ENCODE measurements at regions not wholly inside any gene's neighbourhood (a gene's known extent, or its start where the extent isn't known, plus 50 kb on each side); places are given as distances from the start of the nearest gene placed in this dataset.

DNA sequence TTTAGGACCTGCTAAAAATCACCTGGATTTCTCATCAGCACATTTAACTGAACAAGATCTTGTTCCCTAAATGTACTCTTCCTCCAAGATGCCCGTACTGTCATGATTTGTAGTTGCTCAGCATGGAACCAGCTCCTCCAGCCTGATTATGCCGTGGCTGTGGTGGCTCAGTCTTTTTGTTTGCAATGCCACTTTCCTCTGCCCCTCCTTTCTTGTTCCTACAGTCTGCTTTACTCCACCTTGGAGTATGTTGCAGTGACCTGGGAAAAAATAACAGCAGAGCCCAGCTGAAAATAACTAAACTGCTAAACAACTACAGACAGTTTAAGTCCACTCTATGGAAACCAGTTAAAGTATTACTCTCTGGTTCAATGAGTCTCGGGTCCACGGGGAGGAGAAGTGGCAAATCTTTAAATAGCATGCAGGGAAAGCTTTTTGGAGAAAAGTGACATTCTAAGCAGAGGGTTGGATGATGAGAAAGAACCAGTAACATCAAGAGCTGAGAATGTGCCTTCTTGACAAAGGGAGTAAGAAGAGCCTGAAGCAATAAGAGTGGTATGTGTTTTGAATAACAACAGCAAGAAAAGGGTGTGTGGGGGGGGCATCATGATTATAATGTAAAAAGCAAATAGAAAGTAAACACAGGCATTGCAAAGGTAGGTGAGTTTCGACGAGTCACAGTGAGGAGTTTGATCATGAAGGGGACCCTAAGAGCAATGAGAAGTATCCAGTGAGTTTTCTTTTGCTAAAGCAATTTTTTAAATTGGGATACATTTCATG is 225.7 kb downstream of the TMX3 start:
- H3K4me3 ChIP-seq (ENCODE audit: low read depth in 1 of 2, low read length in 2 of 2), result no peak overlapping the region

DNA sequence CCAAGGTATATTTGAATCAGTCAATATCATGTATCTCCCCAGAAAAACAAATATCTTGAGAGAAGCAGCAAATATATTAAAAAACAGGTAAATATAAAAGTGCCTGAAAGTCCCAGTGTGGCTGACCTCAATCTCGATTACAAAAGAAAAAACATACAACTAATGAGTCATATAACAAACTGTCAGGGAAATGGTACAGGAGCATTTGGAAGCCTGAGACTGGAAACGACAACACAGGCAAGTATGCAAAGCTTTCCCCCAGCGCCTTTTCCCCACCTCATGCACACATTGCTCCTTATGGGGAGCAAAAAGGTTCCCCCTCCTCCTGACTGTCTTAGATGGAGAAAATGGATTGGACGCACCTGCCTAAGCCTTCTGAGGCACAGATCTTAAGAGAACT is 230.7 kb downstream of the TMX3 start:
- Histone ChIP-seq H3K27ac (ENCODE audit: low read depth, low read length) (no peak overlapping the region), H3K9ac (ENCODE audit: low read length) (no peak overlapping the region), H3K4me3 (ENCODE audit: low read depth in 1 of 2, low read length in 2 of 2) (no peak overlapping the region), H3K27me3 (ENCODE audit: control insufficient read depth in 1 of 2, insufficient read depth in 2 of 2, low read length in 2 of 2) (no peaks in the 10 kb centered on the region), H3K36me3 (ENCODE audit: insufficient read depth, low read length) (no peaks in the 10 kb centered on the region), H3K9me3 (ENCODE audit: low read length) (no peaks in the 10 kb centered on the region), H3K4me1 (ENCODE audit: insufficient read depth, low read length) (no peaks in the 10 kb centered on the region)

More for the DNA sequence above, 225.7 kb downstream of the TMX3 start:
- no peaks in the 10 kb centered on the region for H3K27me3 ChIP-seq (ENCODE audit: control insufficient read depth in 1 of 2, insufficient read depth in 2 of 2, low read length in 2 of 2)
- no peak overlapping the region for H3K9ac ChIP-seq (ENCODE audit: low read length)
- H3K9me3 ChIP-seq (ENCODE audit: low read length), result no peaks in the 10 kb centered on the region
- H3K36me3 ChIP-seq (ENCODE audit: insufficient read depth, low read length), result no peaks in the 10 kb centered on the region
- H3K4me1 ChIP-seq (ENCODE audit: insufficient read depth, low read length), result no peaks in the 10 kb centered on the region
- H3K27ac ChIP-seq (ENCODE audit: low read depth, low read length), result no peak overlapping the region

DNA sequence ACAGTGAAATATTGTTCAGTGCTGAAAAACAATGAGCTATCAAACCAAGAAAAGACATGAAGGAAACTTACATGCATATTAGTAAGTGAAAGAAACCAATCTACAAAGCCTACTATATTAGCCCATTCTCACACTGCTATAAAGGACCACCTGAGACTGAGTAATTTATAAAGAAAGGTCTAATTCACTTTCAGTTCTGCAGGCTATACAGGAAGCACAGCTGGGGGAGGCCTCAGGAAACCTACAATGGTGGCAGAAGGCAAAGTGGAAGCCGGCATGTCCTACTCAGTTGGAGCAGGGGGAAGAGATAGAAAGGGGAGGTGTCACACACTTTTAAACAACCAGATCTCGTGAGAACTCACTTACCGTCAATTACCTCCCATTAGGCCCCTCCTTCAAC is 232.1 kb downstream of the TMX3 start:
- no peak overlapping the region for H3K27ac ChIP-seq (ENCODE audit: low read depth, low read length)
- H3K36me3 ChIP-seq (ENCODE audit: insufficient read depth, low read length), result no peaks in the 10 kb centered on the region
- H3K9me3 ChIP-seq (ENCODE audit: low read length), result no peaks in the 10 kb centered on the region
- H3K27me3 ChIP-seq (ENCODE audit: control insufficient read depth in 1 of 2, insufficient read depth in 2 of 2, low read length in 2 of 2), result no peaks in the 10 kb centered on the region
- no peak overlapping the region for H3K9ac ChIP-seq (ENCODE audit: low read length)
- no peaks in the 10 kb centered on the region for H3K4me1 ChIP-seq (ENCODE audit: insufficient read depth, low read length)
- H3K4me3 ChIP-seq (ENCODE audit: low read depth in 1 of 2, low read length in 2 of 2), result no peak overlapping the region

DNA sequence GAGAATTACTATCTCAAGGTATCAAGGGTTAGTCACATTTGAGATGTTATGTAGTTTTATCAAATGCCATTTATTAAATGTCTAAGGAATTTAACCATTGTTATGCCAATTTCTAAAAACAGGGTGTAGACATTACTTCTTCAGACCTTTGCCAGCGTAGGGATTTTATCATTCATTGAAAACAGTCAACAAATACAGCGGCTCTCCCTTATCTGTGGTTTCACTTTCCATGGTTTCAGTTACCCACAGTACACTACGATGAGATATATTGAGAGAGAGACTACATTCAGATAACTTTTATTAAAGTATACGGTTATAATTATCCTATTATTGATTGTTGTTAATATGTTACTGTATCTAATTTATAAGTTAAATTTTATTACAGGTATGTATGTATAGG is 234.7 kb downstream of the TMX3 start:
- no peaks in the 10 kb centered on the region for H3K9me3 ChIP-seq (ENCODE audit: low read length)
- H3K4me1 ChIP-seq (ENCODE audit: insufficient read depth, low read length), result no peaks in the 10 kb centered on the region
- no peak overlapping the region for H3K4me3 ChIP-seq (ENCODE audit: low read depth in 1 of 2, low read length in 2 of 2)
- no peak overlapping the region for H3K27ac ChIP-seq (ENCODE audit: low read depth, low read length)
- H3K36me3 ChIP-seq (ENCODE audit: insufficient read depth, low read length), result no peaks in the 10 kb centered on the region
- H3K27me3 ChIP-seq (ENCODE audit: control insufficient read depth in 1 of 2, insufficient read depth in 2 of 2, low read length in 2 of 2), result no peaks in the 10 kb centered on the region
- H3K9ac ChIP-seq (ENCODE audit: low read length), result no peak overlapping the region

DNA sequence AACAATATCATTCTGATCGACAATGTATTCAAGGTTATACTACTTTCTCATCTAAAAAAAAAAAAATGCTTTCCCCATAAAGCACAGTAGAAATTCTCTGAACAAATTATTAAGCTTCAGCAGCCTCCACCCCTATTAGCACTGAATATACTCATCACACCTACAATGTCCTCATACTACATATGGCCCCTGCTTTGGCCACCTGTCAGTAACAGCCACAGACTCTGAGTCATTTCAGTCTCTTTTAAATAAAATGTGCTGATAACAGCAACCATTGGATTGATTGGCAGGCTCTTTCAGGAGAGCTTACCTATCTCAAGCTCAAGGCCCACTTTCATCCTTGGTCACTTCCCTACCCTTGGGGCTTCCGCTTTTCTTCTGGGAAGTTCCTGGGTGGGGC is 236.7 kb downstream of the TMX3 start:
- Histone ChIP-seq H3K9ac (ENCODE audit: low read length) (no peak overlapping the region), H3K4me1 (ENCODE audit: insufficient read depth, low read length) (no peaks in the 10 kb centered on the region), H3K4me3 (ENCODE audit: low read depth in 1 of 2, low read length in 2 of 2) (no peak overlapping the region), H3K27ac (ENCODE audit: low read depth, low read length) (no peak overlapping the region), H3K9me3 (ENCODE audit: low read length) (no peaks in the 10 kb centered on the region), H3K27me3 (ENCODE audit: control insufficient read depth in 1 of 2, insufficient read depth in 2 of 2, low read length in 2 of 2) (no peaks in the 10 kb centered on the region), H3K36me3 (ENCODE audit: insufficient read depth, low read length) (no peaks in the 10 kb centered on the region)

DNA sequence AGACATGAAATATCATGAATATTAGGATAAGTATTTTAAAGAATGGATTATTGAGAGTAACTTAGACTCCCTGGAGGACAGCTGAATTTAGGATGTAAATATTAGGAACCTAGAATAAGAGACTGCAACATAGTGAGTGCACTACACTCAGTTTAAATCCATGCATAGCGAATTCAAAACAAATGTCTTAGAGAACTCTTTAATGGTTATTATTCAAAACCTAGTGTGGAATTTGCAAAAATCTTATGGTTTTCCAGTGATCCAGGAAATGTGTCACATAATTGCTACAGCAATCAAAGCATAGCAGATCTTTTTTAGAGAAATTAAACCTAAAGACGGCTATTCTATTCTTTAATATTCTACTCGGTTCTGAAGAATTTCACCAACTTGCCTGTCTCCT is 239.0 kb downstream of the TMX3 start:
- Histone ChIP-seq H3K36me3 (ENCODE audit: insufficient read depth, low read length) (no peaks in the 10 kb centered on the region), H3K27ac (ENCODE audit: low read depth, low read length) (no peak overlapping the region), H3K4me3 (ENCODE audit: low read depth in 1 of 2, low read length in 2 of 2) (no peak overlapping the region), H3K9me3 (ENCODE audit: low read length) (no peaks in the 10 kb centered on the region), H3K4me1 (ENCODE audit: insufficient read depth, low read length) (no peaks in the 10 kb centered on the region), H3K27me3 (ENCODE audit: control insufficient read depth in 1 of 2, insufficient read depth in 2 of 2, low read length in 2 of 2) (no peaks in the 10 kb centered on the region), H3K9ac (ENCODE audit: low read length) (no peak overlapping the region)

DNA sequence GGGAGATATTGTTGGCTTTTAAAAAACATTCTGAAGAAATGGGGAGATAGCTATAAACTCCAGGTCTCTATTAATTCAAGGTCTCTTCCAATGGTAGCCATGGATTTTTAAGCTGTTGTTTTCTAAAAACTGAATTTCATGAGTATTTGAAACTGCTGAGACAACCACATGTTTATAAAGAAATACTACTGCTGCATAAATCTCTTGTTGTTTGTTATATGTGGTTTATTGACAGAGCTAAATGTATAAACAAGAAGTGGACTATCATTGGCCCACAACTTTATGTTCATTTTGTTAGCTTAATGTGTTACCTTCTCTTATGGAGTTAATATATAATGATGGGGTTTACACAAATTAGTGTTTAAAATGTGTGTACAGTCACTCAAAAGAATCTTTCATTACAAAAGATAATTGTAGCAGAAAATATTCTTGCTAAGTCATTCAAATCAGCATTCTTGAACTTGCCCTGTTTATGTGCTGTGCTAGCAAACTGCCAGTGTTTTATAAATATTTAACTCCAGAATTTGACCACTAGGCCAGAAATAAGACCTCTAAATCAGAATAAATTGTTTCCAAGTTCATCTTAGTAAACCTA is 242.1 kb downstream of the TMX3 start:
- Histone ChIP-seq H3K27me3 (ENCODE audit: control insufficient read depth in 1 of 2, insufficient read depth in 2 of 2, low read length in 2 of 2) (no peaks in the 10 kb centered on the region), H3K4me1 (ENCODE audit: insufficient read depth, low read length) (no peaks in the 10 kb centered on the region), H3K36me3 (ENCODE audit: insufficient read depth, low read length) (no peaks in the 10 kb centered on the region), H3K27ac (ENCODE audit: low read depth, low read length) (no peak overlapping the region), H3K9ac (ENCODE audit: low read length) (no peak overlapping the region), H3K4me3 (ENCODE audit: low read depth in 1 of 2, low read length in 2 of 2) (no peak overlapping the region), H3K9me3 (ENCODE audit: low read length) (no peaks in the 10 kb centered on the region)

DNA sequence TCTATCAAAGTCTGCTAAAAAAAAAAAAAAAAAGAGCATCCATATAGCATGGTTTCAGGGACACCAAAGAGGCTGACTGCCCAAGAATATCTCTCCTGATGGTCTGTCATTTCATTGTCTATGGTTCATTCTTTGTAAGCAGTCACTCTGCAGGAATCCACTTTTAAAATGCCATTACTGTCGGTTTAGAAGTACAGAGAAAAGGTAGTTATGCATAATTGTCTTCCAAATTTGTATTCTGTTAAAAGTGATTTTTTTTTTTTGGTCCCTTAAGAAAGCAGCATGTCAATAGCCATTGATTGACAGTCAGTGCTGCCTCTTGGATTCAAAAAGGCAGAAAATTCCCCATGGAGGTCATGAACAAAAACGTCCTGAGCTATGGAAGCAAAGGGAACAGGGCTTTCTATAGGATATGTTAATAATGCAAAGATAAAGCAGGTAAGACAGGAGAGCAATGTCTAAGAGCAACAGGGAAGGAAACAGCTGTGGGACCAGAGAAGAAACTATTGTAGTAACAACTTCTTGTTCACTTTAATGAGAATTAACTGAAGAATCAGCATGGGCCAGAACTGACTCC is 245.8 kb downstream of the TMX3 start:
- H3K9ac ChIP-seq (ENCODE audit: low read length), result no peak overlapping the region

DNA sequence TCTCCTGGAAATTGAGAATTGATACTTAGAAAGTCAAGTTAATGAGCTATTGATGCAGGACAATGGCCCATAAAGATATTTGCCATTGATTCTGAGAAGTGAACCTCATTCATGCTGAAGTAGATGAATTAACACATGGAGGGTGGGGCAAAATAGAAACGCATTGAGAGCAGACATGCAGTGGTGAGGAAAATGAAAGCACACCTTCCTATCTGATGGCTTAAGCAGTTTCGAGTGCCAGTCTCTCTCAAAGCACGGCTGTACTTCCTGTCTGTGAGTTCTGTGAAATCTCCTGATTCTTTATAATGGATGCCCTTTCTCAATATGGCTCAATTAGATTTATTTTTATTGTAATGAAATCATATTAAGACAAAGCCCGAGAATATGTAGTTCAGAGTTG is 247.0 kb downstream of the TMX3 start:
- Histone ChIP-seq H3K27me3 (ENCODE audit: control insufficient read depth in 1 of 2, insufficient read depth in 2 of 2, low read length in 2 of 2) (no peaks in the 10 kb centered on the region), H3K36me3 (ENCODE audit: insufficient read depth, low read length) (no peaks in the 10 kb centered on the region), H3K4me1 (ENCODE audit: insufficient read depth, low read length) (no peaks in the 10 kb centered on the region), H3K9me3 (ENCODE audit: low read length) (no peaks in the 10 kb centered on the region), H3K27ac (ENCODE audit: low read depth, low read length) (no peak overlapping the region), H3K4me3 (ENCODE audit: low read depth in 1 of 2, low read length in 2 of 2) (no peak overlapping the region), H3K9ac (ENCODE audit: low read length) (no peak overlapping the region)

More for the DNA sequence above, 245.8 kb downstream of the TMX3 start:
- Histone ChIP-seq H3K27ac (ENCODE audit: low read depth, low read length) (no peak overlapping the region), H3K36me3 (ENCODE audit: insufficient read depth, low read length) (no peaks in the 10 kb centered on the region), H3K27me3 (ENCODE audit: control insufficient read depth in 1 of 2, insufficient read depth in 2 of 2, low read length in 2 of 2) (no peaks in the 10 kb centered on the region), H3K4me1 (ENCODE audit: insufficient read depth, low read length) (no peaks in the 10 kb centered on the region), H3K9me3 (ENCODE audit: low read length) (no peaks in the 10 kb centered on the region), H3K4me3 (ENCODE audit: low read depth in 1 of 2, low read length in 2 of 2) (no peak overlapping the region)

DNA sequence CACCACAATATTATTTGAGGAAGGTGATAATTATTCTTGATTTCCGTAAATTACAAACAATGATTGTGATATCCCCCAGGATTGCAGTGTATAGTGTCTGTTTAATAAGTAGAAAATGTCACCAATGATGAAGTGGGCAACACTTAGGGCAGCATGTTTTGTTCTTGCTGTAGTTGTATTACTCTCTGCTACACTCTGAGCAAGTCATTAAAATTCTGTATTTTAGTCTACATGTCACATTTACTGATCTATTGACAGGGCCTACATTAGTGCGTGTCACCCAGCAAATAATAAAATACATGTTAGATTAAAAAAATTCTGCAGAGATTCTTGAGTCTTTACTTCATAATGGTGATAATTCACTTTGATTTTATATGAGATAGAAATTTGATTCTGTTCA is 247.6 kb downstream of the TMX3 start:
- no peak overlapping the region for H3K4me3 ChIP-seq (ENCODE audit: low read depth in 1 of 2, low read length in 2 of 2)
- H3K4me1 ChIP-seq (ENCODE audit: insufficient read depth, low read length), result no peaks in the 10 kb centered on the region
- no peaks in the 10 kb centered on the region for H3K27me3 ChIP-seq (ENCODE audit: control insufficient read depth in 1 of 2, insufficient read depth in 2 of 2, low read length in 2 of 2)
- no peak overlapping the region for H3K9ac ChIP-seq (ENCODE audit: low read length)
- no peak overlapping the region for H3K27ac ChIP-seq (ENCODE audit: low read depth, low read length)
- no peaks in the 10 kb centered on the region for H3K9me3 ChIP-seq (ENCODE audit: low read length)
- H3K36me3 ChIP-seq (ENCODE audit: insufficient read depth, low read length), result no peaks in the 10 kb centered on the region

DNA sequence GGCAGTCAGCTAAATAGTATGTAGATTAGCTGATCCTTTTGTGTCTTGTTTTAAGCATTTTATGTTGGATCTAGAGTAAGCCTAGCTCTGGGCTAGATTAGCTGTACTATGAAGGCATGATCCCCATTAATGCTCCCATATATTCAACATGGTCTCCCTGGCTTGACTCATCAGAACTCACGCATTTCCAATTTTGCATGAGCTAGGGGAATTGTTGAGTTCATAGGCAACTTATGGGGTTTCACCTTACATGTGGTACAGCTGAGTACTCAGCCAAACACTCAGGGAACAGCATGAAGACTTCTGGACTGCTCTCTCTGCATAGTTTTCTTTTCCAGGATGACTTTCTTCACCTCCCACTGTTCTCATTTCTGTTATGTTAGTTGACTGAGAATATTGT is 248.2 kb downstream of the TMX3 start:
- Histone ChIP-seq H3K4me1 (ENCODE audit: insufficient read depth, low read length) (no peaks in the 10 kb centered on the region), H3K4me3 (ENCODE audit: low read depth in 1 of 2, low read length in 2 of 2) (no peak overlapping the region), H3K27ac (ENCODE audit: low read depth, low read length) (no peak overlapping the region), H3K9ac (ENCODE audit: low read length) (no peak overlapping the region), H3K27me3 (ENCODE audit: control insufficient read depth in 1 of 2, insufficient read depth in 2 of 2, low read length in 2 of 2) (no peaks in the 10 kb centered on the region), H3K9me3 (ENCODE audit: low read length) (no peaks in the 10 kb centered on the region), H3K36me3 (ENCODE audit: insufficient read depth, low read length) (no peaks in the 10 kb centered on the region)

DNA sequence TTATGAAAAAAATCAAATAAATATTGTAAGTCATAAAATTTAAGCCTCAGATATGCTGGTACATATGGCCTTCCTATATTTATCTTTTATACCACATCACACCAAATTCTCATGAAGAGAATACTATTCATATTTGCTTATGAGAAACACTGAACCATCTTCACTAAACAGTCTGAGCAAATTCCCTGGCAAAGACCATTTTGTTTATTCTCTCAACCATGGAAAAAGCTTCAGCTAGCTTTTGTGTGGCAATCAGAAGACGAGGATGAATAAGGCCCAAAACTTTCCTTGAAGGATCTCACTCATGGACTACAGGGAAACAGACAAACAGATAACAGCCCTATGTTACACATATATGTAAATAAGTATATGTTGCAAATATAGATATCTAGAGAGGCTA is 252.1 kb downstream of the TMX3 start:
- no peaks in the 10 kb centered on the region for H3K27me3 ChIP-seq (ENCODE audit: control insufficient read depth in 1 of 2, insufficient read depth in 2 of 2, low read length in 2 of 2)
- no peaks in the 10 kb centered on the region for H3K36me3 ChIP-seq (ENCODE audit: insufficient read depth, low read length)
- H3K27ac ChIP-seq (ENCODE audit: low read depth, low read length), result no peak overlapping the region
- H3K4me1 ChIP-seq (ENCODE audit: insufficient read depth, low read length), result no peaks in the 10 kb centered on the region
- H3K9ac ChIP-seq (ENCODE audit: low read length), result no peak overlapping the region
- H3K4me3 ChIP-seq (ENCODE audit: low read depth in 1 of 2, low read length in 2 of 2), result no peak overlapping the region
- H3K9me3 ChIP-seq (ENCODE audit: low read length), result no peaks in the 10 kb centered on the region

All from muscle layer of colon (tissue), 2 donors.